HUDEP-2 (cell line): ENCODE measurements at regions not wholly inside any gene's neighbourhood (a gene's known extent, or its start where the extent isn't known, plus 50 kb on each side); places are given as distances from the start of the nearest gene placed in this dataset.

Source experiments
- DNase-seq, 76 experiments: peaks; one replicate each; lab custom pipeline; 2025; ENCODE audit not compliant: unreplicated experiment in 76 of 76; lab: John Stamatoyannopoulos, UW

- DNase-seq = no peak
These were observed 241.1 kb downstream of the NPHP4 start for GRCh38 chr1:5751163-5751540.

- DNase-seq = no peak
These were observed 241.8 kb downstream of the NPHP4 start for GRCh38 chr1:5750186-5751162.

GRCh38 chr1:5748286-5749225, 243.7 kb downstream of the NPHP4 start:
- no peak for DNase-seq

- no peak for DNase-seq
These were observed 244.6 kb downstream of the NPHP4 start for GRCh38 chr1:5747426-5748285.

- DNase-seq = no peak
These were observed 245.4 kb downstream of the NPHP4 start for GRCh38 chr1:5746611-5747425.

GRCh38 chr1:5745800-5746610, 246.2 kb downstream of the NPHP4 start:
- DNase-seq = peak in 50 of 76 experiments; percentile 1 to 62 (median 24)

- DNase-seq = no peak
These were observed 247.1 kb downstream of the NPHP4 start for GRCh38 chr1:5744911-5745799.

- DNase-seq = no peak
These were observed 247.9 kb downstream of the NPHP4 start for GRCh38 chr1:5744341-5744740.

- DNase-seq = no peak
These were observed 248.7 kb downstream of the NPHP4 start for GRCh38 chr1:5743435-5744095.

GRCh38 chr1:5742801-5743200, 249.4 kb downstream of the NPHP4 start:
- DNase-seq = no peak

- no peak for DNase-seq
These were observed 250.2 kb downstream of the NPHP4 start for GRCh38 chr1:5742032-5742431.

GRCh38 chr1:5740865-5741860, 251.1 kb downstream of the NPHP4 start:
- DNase-seq = no peak

GRCh38 chr1:5740450-5740849, 251.8 kb downstream of the NPHP4 start:
- no peak for DNase-seq

- DNase-seq = no peak
These were observed 252.6 kb downstream of the NPHP4 start for GRCh38 chr1:5739561-5740078.

GRCh38 chr1:5738911-5739462, 253.2 kb downstream of the NPHP4 start:
- no peak for DNase-seq

GRCh38 chr1:5737081-5737480, 255.1 kb downstream of the NPHP4 start:
- DNase-seq = no peak
